Left renal pelvis (tissue), 4 donors: ENCODE measurements at regions not wholly inside any gene's neighbourhood (a gene's known extent, or its start where the extent isn't known, plus 50 kb on each side); places are given as distances from the start of the nearest gene placed in this dataset.

Source experiments
- DNase-seq, 4 donors: peaks; one replicate each; pipeline ENCODE4 v3.0.0-alpha.2; 2013; ENCODE audit warnings: low read depth in 4 of 4, low spot score in 3 of 4

- no peak for DNase-seq
Observed at GRCh38 chr18:78378983-78379382, 600.6 kb upstream of the SALL3 start.

- no peak for DNase-seq
Observed at GRCh38 chr18:78390348-78390951, 589.2 kb upstream of the SALL3 start.

- no peak for DNase-seq
Observed at GRCh38 chr18:78390952-78391348, 588.7 kb upstream of the SALL3 start.

GRCh38 chr18:78393086-78393862 lies 586.3 kb upstream of the SALL3 start:
- no peak for DNase-seq

- no peak for DNase-seq
Observed at GRCh38 chr18:78396077-78396476, 583.5 kb upstream of the SALL3 start.

GRCh38 chr18:78396756-78397155 lies 582.9 kb upstream of the SALL3 start:
- no peak for DNase-seq

- DNase-seq = no peak
Observed at GRCh38 chr18:78399992-78400503, 579.6 kb upstream of the SALL3 start.

GRCh38 chr18:78402440-78402839 lies 577.2 kb upstream of the SALL3 start:
- no peak for DNase-seq

- DNase-seq = no peak
Observed at GRCh38 chr18:78402966-78403365, 576.7 kb upstream of the SALL3 start.

GRCh38 chr18:78403371-78403770 lies 576.2 kb upstream of the SALL3 start:
- no peak for DNase-seq

GRCh38 chr18:78405763-78406162 lies 573.9 kb upstream of the SALL3 start:
- DNase-seq = no peak

GRCh38 chr18:78406743-78407465 lies 572.7 kb upstream of the SALL3 start:
- no peak for DNase-seq

- peak in 2 of 4 donors; percentile 40 to 49 for DNase-seq
Observed at GRCh38 chr18:78407466-78407844, 572.2 kb upstream of the SALL3 start.

GRCh38 chr18:78408623-78409022 lies 571.0 kb upstream of the SALL3 start:
- no peak for DNase-seq

- no peak for DNase-seq
Observed at GRCh38 chr18:78410094-78410786, 569.4 kb upstream of the SALL3 start.

- no peak for DNase-seq
Observed at GRCh38 chr18:78411539-78411938, 568.1 kb upstream of the SALL3 start.

- no peak for DNase-seq
Observed at GRCh38 chr18:78414302-78414701, 565.3 kb upstream of the SALL3 start.

GRCh38 chr18:78416853-78417252 lies 562.8 kb upstream of the SALL3 start:
- no peak for DNase-seq

- no peak for DNase-seq
Observed at GRCh38 chr18:78418379-78418778, 561.2 kb upstream of the SALL3 start.

GRCh38 chr18:78419171-78419570 lies 560.4 kb upstream of the SALL3 start:
- DNase-seq = no peak

GRCh38 chr18:78420116-78420515 lies 559.5 kb upstream of the SALL3 start:
- no peak for DNase-seq
